NCI-H2171 treated with DMSO at 0.1 percent for 48 hours (cell line): ENCODE measurements at regions not wholly inside any gene's neighbourhood (a gene's known extent, or its start where the extent isn't known, plus 50 kb on each side); places are given as distances from the start of the nearest gene placed in this dataset.

ENCODE experiments used
- DNase-seq: peaks from one replicate; lab custom pipeline; 2025; lab: John Stamatoyannopoulos, UW

DNA sequence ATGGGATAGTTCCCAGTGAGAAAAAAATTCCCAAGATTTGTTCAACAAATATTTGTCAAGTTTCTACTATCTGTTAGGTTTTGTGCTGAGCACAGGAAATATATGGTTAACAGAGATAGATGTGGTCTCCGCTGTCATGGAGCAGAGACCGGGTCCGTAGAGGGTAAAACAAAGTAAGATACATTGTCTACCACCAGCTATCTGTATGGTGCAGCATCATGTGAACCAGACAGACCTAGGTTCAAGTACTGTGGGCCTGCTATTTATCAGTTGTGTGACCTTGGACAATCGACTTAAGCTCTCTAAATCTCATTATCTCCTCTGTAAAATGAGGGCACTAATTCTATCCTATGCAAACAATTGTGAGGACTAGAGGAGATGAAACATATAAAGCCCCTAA lies 109.8 kb downstream of the DUSP10 start:
- DNase-seq = no peak

DNA sequence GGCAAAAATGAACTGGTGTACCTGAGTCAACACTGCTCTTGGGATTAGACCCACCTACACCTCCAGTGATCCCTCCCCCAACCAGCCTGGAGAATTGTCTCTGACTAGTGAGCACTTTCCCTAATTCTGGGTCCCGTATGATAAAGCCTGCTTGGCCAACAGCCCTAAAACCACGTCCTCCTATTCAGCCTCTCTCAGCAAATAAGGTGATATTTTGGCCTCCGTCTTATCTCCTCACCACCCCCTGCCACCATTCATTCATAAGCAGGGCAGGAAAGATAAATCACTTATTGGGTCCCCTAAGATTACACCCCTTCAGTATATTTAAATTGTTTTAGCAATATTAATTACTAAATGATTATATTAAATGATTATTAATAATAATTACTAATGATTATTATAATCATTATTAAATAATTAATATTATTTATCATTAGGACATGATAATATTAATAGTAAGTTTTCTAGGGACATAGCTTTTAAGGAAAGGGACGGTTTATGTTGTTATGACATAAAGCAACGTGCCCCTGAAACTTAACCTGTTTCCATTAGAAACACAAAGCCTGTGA lies 108.0 kb downstream of the DUSP10 start:
- DNase-seq = no peak

GRCh38 chr1:221634606-221635005 lies 107.3 kb downstream of the DUSP10 start:
- no peak for DNase-seq

- no peak for DNase-seq
Observed at GRCh38 chr1:221635305-221635704, 106.6 kb downstream of the DUSP10 start.

GRCh38 chr1:221636096-221636495 lies 105.8 kb downstream of the DUSP10 start:
- no peak for DNase-seq

DNA sequence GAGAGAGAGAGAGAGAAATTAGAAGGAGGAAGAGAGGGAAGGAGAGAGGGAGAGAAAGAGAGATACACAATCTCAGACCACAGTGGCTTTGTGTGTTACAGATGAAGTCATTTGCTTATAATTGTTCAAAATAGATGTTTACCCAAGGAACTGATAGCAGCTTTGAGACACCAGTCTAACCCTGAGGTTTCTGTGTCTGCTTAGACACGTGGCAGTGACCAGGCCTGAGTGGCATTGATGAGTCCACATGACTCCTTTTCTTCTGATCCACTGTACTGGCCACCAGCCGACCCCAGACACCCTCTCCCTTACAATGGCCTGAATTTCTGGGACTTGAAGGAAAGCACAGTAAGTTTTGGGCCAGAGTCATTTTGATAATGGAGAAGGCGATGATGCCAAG lies 104.9 kb downstream of the DUSP10 start:
- no peak for DNase-seq

GRCh38 chr1:221637641-221638041 lies 104.2 kb downstream of the DUSP10 start:
- DNase-seq = no peak

GRCh38 chr1:221638595-221638994 lies 103.3 kb downstream of the DUSP10 start:
- DNase-seq = no peak

- no peak for DNase-seq
Observed at GRCh38 chr1:221641811-221642210, 100.1 kb downstream of the DUSP10 start.

GRCh38 chr1:221643404-221644144 lies 98.3 kb downstream of the DUSP10 start:
- no peak for DNase-seq

- no peak for DNase-seq
Observed at GRCh38 chr1:221644145-221644448, 97.8 kb downstream of the DUSP10 start.

GRCh38 chr1:221644663-221645258 lies 97.1 kb downstream of the DUSP10 start:
- no peak for DNase-seq

DNA sequence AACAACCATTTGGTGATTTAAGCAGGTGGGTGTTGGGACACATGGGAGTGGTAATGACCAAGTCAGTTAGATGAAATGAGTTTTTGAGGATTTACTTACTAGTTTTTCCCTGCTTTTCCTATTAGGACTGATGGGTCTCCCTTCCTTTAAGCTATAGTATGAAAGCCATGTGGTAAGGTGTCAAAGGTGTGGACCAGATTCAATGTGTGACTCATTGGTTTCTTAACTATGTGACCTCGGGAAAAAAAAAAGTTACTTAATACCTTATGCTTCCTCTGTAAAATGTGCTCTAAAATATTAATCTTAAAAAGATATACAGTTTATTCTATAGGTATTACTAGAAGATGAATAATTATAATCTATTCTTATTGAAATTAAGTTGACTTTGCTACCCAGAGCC lies 93.7 kb downstream of the DUSP10 start:
- no peak for DNase-seq
